ENCODE measurements at regions not wholly inside any gene's neighbourhood (a gene's known extent, or its start where the extent isn't known, plus 50 kb on each side); places are given as distances from the start of the nearest gene placed in this dataset.

GRCh38 chr7:156473476-156474240 lies 166.9 kb upstream of the RNF32 start:
- TF ChIP-seq POLR2A (IDR thresholded peaks at IDR 0.05) (no peak), CTCF (IDR thresholded peaks at IDR 0.05) (peak in 2 of 3 donors; percentile 42 to 59), POLR2AphosphoS5 (IDR thresholded peaks at IDR 0.05) (no peak)

Measured in breast epithelium (tissue), 3 donors.